GM12892 (cell line): ENCODE measurements at regions not wholly inside any gene's neighbourhood (a gene's known extent, or its start where the extent isn't known, plus 50 kb on each side); places are given as distances from the start of the nearest gene placed in this dataset.

Source experiments
- POLR2A ChIP-seq: IDR thresholded peaks from 2 replicates; pipeline ENCODE4 v1.6.1; 2011; ENCODE audit warnings: low read depth, low read length, control low read depth
- POLR2AphosphoS5 ChIP-seq: IDR thresholded peaks from 2 replicates; pipeline ENCODE4 v1.6.1; 2011; ENCODE audit warnings: low read depth, low read length, control low read depth

DNA sequence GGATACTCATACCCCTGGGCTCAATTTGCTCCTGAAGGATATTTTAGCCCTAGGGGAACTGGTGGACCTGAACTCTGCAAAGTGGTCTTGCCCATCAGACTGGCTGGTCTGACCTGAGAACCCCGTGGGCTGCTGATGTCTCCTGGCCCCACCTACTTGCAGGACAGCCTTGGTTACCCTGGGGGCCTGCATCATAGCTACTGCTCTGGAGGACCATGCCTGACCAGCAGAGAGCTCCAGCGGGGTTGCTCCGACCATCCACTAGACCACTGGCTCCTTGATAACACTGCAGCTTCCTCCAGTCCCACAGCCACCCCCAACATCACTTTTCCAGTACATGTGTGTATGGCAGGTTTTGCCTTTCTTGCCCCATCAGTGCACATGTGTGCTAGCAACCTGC lies 331.6 kb upstream of the BRINP3 start:
- TF ChIP-seq POLR2A (no peak), POLR2AphosphoS5 (no peak)
